ENCODE measurements at regions not wholly inside any gene's neighbourhood (a gene's known extent, or its start where the extent isn't known, plus 50 kb on each side); places are given as distances from the start of the nearest gene placed in this dataset.

DNA sequence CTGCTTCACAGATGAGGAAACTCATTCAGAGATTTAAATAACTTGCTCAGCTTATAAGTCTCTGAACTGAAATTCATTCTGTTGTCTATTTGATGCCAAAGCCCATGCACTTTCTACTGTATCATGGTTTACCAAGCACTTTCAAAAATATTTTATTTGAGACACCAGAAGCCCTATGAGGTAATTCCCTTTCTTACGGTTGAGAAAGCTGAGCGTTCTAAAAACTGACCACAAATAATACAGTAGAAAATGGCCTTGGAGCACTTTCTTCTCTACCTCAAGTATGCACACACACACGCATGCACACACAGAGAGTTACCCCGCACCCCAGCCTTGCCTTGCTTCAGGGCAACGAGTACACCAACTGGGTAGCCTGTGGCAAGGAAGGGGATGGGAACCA is 228.5 kb downstream of the RFC3 start:
- DNase-seq, result no peak

DNA sequence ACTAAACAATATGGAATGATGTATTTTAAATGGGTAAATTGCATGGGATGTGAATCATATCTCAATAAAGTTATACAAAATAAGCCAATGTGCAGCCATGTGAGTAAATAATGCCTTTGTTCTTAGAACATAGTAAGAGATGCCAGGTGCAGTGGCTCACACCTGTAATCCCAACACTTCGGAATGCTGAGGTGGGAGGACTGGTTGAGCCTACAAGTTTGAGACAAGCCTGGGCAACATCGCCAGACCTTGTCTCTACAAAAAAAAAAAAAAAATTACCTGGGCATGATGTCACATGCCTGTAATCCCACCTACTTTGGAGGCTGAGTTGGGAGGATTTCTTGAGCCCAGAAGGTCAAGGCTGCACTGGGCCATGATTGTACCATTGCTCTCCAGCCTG is 230.7 kb downstream of the RFC3 start:
- no peak for DNase-seq

- no peak for DNase-seq
Measured at GRCh38 chr13:34056733-34057258, 238.8 kb downstream of the RFC3 start.

- DNase-seq, result no peak
Measured at GRCh38 chr13:34064456-34065205, 246.7 kb downstream of the RFC3 start.

GRCh38 chr13:34065928-34066327 is 248.0 kb downstream of the RFC3 start:
- no peak for DNase-seq

DNA sequence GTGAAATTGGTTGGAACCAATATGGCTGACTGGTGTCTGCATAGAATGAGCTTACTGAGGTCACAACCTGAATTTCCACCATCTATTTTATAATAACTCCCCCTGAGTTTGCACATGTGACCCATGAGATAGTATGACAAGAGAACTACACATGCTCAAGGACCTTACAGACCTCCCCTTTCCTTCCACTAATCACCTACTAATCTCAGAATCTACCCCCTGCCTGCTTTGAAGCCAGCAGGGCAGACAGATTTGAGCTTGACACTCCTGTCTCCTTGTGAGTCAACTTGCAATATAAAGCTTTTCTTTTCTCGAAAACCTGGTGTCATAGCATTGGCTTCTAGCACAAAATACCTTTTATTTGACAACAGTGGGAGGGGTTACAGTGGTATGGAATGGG is 248.4 kb downstream of the RFC3 start:
- no peak for DNase-seq

GRCh38 chr13:34070006-34070405 is 252.1 kb downstream of the RFC3 start:
- DNase-seq, result no peak

DNA sequence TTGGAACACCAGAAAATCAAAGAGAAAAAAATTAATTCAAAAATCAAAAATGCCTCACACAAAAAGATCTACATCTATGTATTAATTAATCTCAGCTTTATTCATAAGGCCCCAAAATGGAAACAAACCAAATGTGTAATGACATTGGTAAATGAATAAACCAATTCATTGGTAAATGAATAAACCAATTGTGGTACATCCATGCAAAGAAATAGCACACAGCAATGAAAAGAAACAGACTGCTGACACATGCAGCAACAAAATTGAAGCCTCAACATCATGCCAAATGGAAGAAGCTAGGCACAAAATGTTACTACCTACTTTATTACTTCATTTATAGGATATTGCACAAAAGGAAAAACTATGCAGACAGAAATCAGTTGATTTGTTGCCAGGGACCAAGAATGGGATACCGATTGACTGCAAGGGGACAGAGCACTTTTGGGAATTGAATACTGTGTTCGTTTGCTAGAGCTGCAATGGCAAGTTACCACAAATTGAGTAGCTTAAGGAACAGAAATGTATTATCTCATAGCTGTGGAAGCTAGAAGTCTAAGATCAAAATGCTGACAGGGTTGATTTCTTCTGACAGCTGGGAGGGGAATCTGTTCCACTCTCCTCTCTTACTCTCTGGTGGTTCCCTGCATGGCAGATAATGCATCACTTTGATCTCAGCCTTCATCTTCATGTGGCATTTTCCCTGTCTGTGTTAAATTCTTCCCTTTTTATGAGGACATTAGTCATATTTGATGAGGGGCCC is 252.8 kb downstream of the RFC3 start:
- no peak for DNase-seq

DNA sequence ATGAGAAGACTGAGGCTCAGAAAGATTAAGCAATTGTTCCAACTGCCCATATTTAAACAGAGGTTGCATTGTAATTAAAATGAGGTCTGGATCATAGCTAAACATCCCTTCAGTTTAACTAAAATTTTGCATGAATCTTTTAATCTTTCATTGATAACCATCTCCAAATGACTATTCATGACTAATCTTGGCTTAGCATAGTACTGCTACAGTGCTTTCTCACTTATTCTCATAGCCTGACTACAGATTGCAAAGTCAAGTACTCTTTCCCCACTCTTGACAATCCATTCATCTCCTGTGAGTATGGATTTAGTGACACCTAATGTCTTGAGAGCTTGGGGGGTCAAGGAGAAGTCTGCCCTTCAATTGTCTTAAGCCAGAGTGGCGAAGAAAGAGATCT is 258.4 kb downstream of the RFC3 start:
- DNase-seq, result no peak

GRCh38 chr13:34076943-34077703 is 259.2 kb downstream of the RFC3 start:
- no peak for DNase-seq

DNA sequence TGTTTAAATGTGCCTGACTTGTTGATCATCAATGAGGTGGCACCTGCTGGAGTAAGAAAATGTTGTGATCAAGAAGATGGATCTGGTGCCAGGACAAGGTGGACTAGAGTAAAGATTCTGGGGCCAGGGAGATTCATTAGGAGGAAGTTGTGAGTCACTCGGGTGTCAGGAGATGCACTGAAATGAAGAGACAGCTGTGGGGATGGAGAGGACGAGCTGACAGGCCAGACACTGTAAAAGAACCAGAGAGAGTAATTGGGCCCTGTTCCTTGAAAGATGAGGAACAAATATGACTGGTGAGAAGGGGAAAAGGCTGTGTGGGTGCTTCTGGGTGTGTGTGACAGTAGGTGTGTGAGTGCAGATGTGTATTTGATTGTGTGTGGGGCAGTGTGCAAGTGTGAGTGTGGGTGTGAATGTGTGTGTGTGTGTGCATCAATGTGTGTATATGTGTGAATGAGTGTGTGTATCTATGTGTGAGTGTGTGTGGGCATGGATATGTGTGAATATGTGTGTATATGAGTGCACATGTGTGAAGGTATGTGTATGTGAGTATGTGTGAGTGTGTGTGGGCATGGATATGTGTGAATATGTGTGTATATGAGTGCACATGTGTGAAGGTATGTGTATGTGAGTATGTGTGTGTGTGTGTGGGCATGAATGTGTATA is 260.5 kb downstream of the RFC3 start:
- no peak for DNase-seq

DNA sequence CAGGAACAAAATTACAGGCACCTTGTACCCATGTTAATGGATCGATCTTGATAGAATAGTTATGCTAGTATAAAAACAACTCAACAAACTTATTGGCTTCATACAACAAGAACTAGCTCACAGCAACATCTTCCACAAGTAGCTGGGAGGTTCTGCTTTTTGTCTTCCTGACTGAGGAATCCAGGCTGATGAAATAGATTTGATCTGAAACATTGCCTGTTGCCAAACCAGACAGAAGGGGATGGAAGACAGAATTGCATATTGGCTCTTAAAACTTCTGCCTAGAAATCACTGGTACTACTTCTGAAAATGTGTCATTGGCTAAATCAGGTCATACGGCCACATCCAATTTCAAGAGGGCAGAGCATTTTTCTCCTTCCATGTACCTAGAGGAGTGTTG is 267.3 kb downstream of the RFC3 start:
- DNase-seq, result no peak

- no peak for DNase-seq
Measured at GRCh38 chr13:34086281-34086680, 268.3 kb downstream of the RFC3 start.

- no peak for DNase-seq
Measured at GRCh38 chr13:34087791-34088190, 269.8 kb downstream of the RFC3 start.

DNA sequence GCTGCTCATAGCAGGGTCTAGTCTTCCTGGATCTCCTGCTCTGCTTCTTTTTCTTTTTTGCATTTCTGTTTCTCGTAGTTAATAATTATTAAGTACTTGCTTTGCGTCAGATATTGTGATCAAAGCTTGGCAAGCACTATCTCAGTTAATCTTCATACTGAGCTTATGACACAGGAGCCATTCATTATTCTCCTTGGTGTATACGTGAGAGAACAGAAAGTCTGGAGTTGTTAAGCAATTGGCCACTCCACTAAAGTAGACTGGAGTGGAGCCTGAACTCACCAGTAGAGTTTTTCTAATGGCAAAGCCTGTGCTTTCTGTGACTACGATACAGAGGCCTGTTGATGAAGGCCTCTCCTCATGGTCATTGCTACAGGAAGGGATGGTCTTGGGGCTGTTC is 285.9 kb downstream of the RFC3 start:
- no peak for DNase-seq

- no peak for DNase-seq
Measured at GRCh38 chr13:34104853-34105252, 286.9 kb downstream of the RFC3 start.

- no peak for DNase-seq
Measured at GRCh38 chr13:34107806-34108205, 289.9 kb downstream of the RFC3 start.

- no peak for DNase-seq
Measured at GRCh38 chr13:34108410-34108809, 290.5 kb downstream of the RFC3 start.

DNA sequence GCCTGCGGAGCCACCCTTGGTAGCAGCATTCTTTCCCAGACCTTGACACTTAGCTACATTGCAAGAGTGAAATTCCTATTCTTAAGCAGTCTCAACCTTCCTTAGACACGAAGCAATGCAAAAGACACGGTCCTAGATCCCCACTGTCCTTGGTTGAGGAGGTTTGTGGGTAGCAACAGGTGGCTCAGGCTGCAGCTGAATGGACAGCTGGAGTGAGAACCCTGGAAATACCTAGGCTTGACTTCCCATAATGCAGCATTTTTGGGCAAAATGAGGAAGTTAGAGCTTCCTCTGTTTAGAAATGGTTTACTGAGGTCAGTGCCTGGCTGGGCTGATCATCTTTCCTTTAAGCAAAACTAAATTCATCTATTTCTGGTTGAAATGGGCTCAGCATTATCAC is 296.6 kb downstream of the RFC3 start:
- DNase-seq, result no peak

GRCh38 chr13:34116651-34117050 is 298.7 kb downstream of the RFC3 start:
- DNase-seq, result no peak

- DNase-seq, result no peak
Measured at GRCh38 chr13:34124666-34125306, 306.8 kb downstream of the RFC3 start.

DNA sequence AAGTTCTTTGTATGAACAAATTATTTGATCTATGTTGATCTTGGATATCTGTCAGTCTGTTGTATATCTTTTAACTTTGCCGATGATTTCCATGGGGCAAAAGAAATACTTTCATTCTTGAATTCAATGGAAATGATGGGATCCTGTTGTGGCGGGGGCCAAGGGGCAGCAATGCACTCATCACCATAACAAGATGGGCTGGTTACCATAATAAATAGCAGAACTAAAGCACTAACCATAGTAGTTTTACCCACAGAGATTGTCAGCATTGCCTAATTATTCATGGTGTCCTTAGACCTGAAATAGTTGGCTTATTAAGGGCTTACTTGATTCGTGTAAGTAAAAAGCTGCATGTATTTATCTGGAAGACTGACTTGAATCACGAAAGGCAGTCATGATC is 309.6 kb downstream of the RFC3 start:
- DNase-seq, result no peak

DNA sequence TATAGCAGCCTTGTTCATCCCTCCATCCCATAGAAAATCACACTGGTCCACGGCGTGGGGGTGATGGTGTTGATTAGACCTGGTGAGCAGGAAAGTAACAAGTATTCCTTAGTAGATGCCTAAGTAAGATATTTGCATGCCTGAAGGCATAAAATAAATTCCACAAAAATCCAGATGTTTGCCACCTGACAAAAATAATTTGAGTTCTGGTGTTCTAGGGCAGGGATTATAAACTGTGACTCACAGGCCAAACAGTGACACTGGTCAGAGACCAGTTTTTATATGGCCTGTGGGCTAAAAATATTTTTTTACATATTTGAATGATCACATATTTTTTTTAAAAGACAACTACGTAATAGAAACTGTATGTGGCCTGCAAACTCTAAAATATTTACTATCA is 310.7 kb downstream of the RFC3 start:
- no peak for DNase-seq

Data from activated CD8-positive, alpha-beta memory T cell treated with anti-CD3 and anti-CD28 coated beads for 24 hours (primary cell).